SKM-1 (cell line): ENCODE measurements at regions not wholly inside any gene's neighbourhood (a gene's known extent, or its start where the extent isn't known, plus 50 kb on each side); places are given as distances from the start of the nearest gene placed in this dataset.

Experiments
- DNase-seq: peaks from one replicate; lab custom pipeline; 2025; ENCODE audit not compliant: unreplicated experiment; lab: John Stamatoyannopoulos, UW

- DNase-seq: no peak
Observed at GRCh38 chr1:224846119-224846907, 83.2 kb upstream of the DNAH14 start.

GRCh38 chr1:224850446-224850845 is 79.0 kb upstream of the DNAH14 start:
- no peak for DNase-seq

- DNase-seq: peak; percentile 61
Observed at GRCh38 chr1:224851210-224851847, 78.1 kb upstream of the DNAH14 start.

- no peak for DNase-seq
Observed at GRCh38 chr1:224851848-224852261, 77.6 kb upstream of the DNAH14 start.

- peak; percentile 59 for DNase-seq
Observed at GRCh38 chr1:224852901-224853568, 76.4 kb upstream of the DNAH14 start.

DNA sequence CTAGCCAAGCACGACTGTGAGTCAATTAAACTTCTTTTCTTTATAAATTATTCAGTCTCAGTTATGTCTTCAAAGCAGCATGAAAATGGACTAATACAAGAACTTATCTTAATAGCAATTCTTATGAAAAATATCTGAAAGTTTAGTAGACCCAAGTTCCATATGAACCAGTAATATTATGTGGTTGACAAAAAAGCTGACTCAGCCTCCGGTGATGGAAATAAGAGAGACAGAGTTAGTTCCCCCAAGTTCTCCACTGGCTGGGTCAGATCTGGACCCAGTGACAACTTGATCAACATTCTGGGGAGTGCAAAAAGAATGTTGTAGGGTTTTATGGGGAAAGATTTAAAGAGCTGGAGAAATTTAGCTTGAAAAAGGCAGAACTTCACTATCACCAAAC is 72.5 kb upstream of the DNAH14 start:
- DNase-seq: no peak

- DNase-seq: no peak
Observed at GRCh38 chr1:224859651-224860050, 69.8 kb upstream of the DNAH14 start.

DNA sequence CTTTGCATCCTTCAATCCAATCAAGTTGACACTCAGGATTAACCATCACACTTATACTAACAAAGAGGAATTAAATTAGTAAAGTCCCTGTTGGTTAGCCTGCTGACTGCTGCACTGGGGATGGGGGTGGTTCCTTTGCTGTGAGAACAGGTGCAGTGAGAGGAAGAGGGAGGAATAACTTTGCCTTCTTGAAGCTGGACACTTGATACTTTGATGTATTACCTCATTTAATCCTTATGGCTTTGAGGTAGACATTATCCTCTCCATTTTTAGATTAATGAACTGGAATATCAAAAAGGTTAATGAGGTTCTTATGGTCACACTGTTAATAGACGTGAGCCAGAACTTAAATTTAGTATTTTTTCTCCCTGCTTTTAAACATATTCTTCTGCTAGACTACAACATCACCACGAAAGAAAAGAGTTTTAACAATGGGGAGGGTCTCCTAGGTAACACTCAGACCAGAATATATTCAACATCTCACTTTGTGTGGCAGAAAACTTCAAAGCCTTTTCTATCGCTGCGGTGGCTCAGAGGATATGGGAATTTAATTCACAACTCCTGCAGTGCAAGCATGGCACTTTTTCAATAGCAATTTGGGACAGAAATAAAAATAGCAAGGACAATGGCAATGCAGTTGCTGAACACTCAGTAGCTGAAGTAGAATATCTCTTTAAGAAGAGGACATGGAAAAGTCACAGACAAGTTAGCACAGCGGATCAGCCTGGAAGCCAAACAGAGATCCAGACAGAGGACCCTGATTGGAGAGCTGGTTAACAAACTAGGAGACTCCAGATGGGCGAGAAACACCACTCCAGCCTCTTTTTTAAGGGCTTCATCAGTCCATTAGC is 68.8 kb upstream of the DNAH14 start:
- DNase-seq: no peak

GRCh38 chr1:224861339-224861716 is 68.1 kb upstream of the DNAH14 start:
- no peak for DNase-seq

DNA sequence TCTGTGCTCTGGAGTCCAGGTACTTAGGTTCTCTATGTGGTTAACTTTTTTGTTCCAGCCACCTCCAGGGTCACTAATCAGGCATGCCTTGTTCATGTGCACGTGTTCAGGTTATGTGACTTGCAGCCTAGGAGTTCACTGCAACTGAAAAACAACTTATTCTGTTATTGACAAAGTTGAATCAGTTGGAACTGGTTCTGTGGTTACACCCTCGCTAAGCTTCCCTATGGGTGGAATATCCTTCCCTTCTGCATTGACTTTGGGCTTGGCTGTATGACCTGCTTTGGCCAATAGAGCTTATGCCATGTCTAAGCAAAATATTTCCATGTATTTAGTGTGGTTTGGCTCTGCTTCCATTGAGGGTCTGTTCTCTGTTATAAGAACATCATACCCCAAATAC is 66.0 kb upstream of the DNAH14 start:
- no peak for DNase-seq

DNA sequence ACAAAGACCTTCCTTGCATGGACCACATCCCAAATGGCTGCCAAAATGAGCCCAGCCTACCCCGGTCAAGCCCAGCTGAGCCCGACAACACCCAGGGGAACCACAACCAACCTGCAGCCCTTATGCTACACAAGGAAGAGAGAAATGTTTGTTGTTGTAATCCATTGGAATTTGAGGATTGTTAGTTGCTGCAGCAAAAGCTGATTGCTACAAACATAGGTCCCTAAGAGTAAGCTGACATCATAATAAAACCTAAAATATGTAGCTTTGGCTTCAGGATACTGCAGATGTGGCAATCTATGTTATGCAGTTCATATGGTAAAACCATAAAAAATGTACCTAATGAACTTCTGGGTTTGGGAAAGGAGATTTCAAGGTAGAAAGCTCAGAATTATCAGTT is 65.5 kb upstream of the DNAH14 start:
- no peak for DNase-seq

- DNase-seq: no peak
Observed at GRCh38 chr1:224865510-224865909, 64.0 kb upstream of the DNAH14 start.

DNA sequence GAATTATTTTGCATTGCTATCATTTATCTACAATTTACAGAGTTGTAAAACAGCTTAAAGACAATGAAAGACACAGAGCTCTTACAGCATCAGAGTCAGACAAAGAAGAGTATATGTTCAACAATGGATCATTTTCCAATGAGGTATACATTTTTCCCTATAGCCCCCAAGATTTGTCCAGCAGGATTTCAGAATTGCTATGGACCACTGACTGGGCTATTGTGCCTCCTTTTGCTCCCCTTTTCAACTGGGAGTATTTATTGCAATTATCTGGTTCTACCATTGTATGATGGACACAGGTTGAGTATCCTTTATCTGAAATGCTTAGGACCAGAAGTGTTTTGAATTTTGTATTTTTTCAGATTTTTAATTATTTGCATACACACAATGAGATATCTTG is 62.5 kb upstream of the DNAH14 start:
- no peak for DNase-seq

- DNase-seq: no peak
Observed at GRCh38 chr1:224867715-224868114, 61.8 kb upstream of the DNAH14 start.

DNA sequence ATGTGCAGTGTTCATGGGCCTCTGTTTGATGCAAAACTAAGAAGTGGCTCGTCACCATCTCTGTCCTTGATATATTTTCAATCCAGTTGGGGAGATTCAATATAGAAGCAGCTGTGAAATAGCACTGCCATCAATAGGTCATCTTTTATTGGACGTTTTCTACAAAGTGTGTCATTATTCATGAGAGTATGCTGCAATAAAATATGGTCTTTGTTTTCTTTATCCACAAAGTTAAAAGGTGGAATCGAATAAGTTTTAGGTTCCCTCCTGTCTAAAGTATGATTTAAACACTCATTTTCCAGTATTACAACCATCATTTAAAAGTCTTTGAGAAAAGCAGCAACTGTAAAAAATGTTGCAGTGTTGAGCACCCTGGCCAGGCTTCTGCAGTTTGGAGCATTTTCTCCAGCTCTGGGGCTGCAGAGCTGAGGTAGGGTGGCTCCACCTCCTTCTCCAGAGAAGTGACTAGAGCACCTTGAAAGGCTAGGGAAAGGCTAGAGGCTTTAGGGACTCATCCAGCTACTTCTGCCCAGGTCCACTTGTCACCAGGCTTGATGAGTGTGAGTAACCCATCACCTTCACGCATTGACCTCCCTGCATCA is 56.5 kb upstream of the DNAH14 start:
- no peak for DNase-seq

DNA sequence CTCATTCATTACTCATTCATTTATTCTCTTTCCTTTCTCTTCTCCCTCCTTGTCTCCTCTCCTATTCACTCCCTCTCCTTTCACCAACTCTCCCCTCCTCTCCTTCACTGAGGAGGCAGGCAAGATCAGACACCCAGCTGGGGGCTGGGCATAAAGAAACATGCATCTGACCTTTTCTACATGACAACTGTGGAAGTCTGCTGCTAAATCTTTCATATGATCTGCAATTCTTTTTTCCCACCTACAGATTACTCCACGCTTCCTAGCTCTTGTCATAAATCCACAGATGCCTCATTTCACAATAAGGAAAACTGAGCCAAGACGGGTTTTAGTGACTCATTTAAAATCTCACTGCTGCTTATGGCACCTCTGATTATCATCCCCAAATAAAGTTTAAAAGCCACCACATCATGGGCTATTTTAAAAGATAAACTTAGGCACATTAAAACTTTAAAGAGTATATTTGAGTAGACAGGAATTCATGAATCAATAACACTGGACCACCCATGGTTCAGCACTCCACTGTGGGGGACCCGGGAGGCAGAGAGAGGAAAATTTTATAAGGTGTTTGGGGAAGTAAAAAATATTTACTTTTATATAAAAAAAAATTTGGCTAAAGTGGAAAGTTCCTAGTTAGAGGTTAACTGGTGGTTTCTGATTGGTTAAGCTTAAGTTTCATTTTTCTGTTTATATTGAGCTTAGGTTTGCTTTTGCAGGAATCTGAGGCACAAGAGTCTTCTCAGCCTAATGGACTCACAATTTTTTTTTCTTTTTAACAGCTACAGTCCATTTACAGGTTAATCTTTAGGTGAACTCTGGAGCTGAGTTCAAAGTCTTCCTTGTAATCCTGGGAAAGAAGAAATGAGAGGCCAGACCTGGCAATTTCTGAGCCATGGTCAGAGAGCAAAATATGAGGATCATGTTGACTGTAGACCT is 55.8 kb upstream of the DNAH14 start:
- DNase-seq: no peak

- no peak for DNase-seq
Observed at GRCh38 chr1:224874775-224875174, 54.7 kb upstream of the DNAH14 start.

DNA sequence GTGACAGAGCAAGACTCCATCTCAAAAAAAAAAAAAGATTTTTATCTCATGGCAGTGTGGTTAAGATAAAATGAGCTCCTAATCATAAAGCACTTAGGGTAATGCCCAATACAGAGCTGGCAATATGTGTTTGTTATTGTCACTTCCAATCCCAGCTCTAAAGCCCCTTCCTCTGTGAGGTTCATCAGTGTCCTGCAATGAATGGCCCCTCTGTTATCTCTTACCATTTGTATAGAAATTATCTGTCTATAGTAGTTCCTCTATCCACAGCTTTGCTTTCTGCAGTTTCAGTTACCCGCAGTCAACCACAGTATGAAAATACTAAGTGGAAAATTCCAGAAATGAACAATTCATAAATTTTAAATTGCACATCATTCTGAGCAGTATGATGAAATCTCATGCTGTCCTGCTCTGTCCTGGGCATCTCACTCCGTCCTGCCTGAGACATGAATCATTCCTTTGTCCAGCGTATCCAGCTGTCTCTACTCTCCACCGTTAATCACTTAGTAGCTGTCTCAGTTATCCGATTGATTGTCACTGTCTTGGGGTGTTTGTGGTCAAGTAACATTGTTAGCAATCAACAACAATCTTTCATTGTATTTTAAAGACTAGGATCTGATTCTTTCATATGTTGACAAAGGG is 50.2 kb upstream of the DNAH14 start:
- no peak for DNase-seq
